GM11168 (cell line): ENCODE measurements at regions not wholly inside any gene's neighbourhood (a gene's known extent, or its start where the extent isn't known, plus 50 kb on each side); places are given as distances from the start of the nearest gene placed in this dataset.

Experiments
- in situ Hi-C: fragments of 300-500 bp; cut with MboI; formaldehyde crosslinking; loops from one replicate; pipeline ENCODE4 v1.12.0; 2022; ENCODE audit warnings: low sequenced_read_pairs; ENCODE audit not compliant: unreplicated experiment

- in situ Hi-C loops = no loop called here
Observed at GRCh38 chr12:18207266-18207665, 54.1 kb upstream of the PIK3C2G start.

GRCh38 chr12:18206198-18206597, 55.1 kb upstream of the PIK3C2G start:
- in situ Hi-C loops = no loop called here

DNA sequence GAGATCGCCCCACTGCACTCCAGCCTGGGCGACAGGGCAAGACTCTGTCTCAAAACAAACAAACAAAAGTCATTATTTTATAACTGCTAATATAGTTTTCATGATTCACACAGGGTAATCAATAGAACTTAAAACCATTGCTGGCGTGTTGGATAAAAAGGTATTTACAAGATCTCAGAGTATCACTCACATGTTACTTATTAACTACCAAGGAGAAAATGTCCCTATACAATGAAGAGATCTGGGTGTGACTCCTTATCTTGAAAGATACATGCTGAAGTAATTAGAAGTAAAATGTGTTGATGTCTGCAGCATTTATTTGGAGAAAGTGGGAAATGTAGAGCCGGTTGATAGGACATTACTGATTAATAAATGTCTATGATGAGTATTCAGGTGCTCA, 57.3 kb upstream of the PIK3C2G start:
- in situ Hi-C loops = no loop called here

DNA sequence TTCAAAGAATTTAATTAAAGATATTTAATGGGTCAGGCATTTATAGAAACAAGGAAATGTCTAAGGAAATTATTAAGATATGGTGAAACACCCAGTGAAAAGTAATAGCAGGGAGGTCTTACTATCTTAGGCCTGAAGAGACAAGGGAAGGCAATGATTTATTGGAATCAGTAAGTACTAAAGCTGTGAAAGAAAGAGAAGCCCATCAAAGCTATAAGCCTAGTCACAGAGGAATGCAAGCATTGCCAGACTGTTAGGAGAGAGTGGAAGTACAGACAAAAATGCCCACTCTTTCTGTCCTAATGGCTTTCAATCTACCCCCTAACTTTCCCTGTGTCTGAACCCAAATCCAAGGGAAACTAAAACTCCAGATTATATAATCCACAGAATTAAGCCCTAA, 69.2 kb upstream of the PIK3C2G start:
- in situ Hi-C loops = no loop called here

DNA sequence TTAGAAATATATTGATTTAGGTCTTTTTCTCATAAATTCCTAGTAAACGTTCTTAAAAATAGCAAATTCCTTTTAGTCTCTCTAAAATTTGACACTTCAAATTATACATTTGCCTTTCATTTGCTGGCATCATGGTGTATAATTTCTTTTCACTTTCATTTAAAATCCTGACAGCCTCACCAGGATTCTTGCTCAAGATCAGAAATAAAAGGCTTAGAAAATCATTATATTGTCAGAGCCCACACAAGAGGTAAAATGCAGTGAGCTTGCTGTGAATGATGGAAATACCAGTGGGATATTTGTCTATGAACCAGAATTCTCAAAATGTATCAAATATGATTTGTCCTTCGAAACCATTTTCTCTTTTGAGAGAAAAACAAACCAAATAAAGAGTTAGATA, 78.2 kb upstream of the PIK3C2G start:
- in situ Hi-C loops = no loop called here

- in situ Hi-C loops = no loop called here
Observed at GRCh38 chr12:18171571-18171970, 81.6 kb upstream of the RERGL start.

GRCh38 chr12:18168016-18168415, 78.0 kb upstream of the RERGL start:
- in situ Hi-C loops = no loop called here

DNA sequence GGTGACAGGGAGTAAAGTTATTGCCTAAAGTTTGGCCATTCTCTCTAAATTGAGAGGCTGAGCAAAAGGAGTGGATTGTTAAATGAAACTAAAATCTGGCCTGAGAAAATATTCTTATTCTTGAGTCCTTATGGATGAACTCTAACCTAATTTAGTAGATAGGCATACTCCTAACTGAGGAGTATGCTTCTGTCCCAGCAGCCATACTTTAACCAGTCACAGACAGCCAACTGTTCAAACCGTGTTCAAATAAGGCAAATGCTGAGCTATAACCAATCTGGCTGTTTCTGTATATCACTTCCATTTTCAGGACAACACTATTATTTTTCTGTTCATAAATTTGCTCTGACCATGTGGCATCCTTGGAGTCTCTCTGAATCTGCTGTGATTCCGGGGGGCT, 75.9 kb upstream of the RERGL start:
- in situ Hi-C loops = no loop called here

DNA sequence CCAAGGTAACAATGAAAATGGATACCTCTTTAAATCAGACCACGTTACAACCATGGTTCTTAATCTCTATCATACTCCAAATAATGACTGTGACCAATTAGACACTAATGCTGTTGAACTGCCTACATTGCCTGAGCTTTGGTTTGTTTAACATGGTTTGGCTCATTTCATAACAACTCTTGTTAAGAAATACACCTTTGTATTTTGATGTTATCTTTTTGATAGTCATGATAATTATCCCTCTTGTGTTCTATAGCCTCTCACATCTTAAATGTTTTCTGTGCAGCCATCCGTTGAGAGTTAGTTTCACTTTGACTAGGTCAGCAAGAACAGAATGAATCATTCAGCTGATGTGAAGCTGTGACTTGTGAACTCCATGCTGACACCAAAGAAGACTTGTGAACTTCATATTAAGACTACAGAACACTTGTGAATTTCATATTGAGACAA, 75.5 kb upstream of the RERGL start:
- in situ Hi-C loops = no loop called here

GRCh38 chr12:18160901-18161300, 70.9 kb upstream of the RERGL start:
- in situ Hi-C loops = no loop called here

GRCh38 chr12:18158774-18159557, 69.0 kb upstream of the RERGL start:
- in situ Hi-C loops = no loop called here

- in situ Hi-C loops = no loop called here
Observed at GRCh38 chr12:18153826-18154225, 63.8 kb upstream of the RERGL start.

GRCh38 chr12:18151036-18151435, 61.0 kb upstream of the RERGL start:
- in situ Hi-C loops = no loop called here

DNA sequence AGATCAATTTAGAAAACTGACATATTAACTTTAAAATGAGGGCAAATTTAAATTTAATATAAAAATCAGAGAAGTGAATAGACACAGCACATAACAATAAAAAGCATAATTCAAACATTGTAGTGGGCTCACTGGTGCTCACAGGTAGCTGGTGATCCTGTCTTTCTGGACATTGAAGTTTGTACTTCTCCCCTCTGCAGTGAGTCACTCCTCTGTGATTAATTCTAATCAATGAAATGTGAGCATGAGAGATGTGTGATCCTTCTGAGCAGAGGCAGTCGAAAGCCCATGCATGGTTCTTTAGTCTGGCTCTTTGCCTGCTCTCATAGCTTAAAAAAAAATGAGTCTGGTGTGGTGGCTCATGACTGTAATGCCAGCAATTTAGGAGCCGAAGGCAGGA, 59.0 kb upstream of the RERGL start:
- in situ Hi-C loops = loop anchor here (25.0 kb wide), 2 partner anchors 188 to 1038 kb away; no protein-coding TSS in a partner anchor

DNA sequence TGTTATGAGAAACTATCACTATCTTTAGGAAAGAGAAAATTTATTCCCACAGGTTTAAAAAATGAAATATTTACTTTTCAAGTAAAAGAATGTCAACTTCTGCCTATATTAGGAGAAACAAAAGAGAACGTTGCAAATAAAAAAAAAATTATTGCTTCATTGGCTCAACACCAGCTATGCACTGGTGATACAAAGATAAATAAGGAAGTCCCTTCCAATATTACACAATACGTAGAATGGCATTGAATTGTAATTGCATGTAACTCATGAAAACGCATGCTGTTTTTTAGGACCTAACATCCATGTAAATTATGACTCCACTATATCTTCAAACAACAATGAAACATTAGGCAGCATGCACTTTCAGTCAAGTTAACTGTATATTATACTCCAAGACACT, 56.4 kb upstream of the RERGL start:
- in situ Hi-C loops = loop anchor here (25.0 kb wide), 2 partner anchors 191 to 1041 kb away; no protein-coding TSS in a partner anchor

DNA sequence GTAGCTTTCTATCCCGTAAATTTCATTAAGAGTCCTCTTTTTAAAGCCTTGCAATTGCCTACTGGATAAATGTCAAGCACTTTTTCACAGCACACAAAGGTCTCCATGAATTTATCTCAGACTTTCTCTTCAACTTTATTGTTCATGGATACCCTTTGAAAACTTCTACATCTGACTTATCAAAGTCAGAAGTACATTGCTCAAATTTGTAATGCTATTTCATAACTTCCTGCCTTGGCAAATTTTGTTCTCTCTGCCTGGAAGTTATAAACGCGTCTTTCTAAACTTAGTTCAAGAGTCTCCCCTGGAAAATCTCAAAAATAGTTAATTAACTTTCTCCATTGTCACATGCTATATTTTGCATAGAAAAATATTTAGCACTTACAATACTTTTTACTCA, 55.9 kb upstream of the RERGL start:
- in situ Hi-C loops = loop anchor here (25.0 kb wide), 2 partner anchors 191 to 1041 kb away; no protein-coding TSS in a partner anchor

GRCh38 chr12:18141048-18141982, 51.3 kb upstream of the RERGL start:
- in situ Hi-C loops = loop anchor here (25.0 kb wide), 2 partner anchors 196 to 1046 kb away; no protein-coding TSS in a partner anchor

DNA sequence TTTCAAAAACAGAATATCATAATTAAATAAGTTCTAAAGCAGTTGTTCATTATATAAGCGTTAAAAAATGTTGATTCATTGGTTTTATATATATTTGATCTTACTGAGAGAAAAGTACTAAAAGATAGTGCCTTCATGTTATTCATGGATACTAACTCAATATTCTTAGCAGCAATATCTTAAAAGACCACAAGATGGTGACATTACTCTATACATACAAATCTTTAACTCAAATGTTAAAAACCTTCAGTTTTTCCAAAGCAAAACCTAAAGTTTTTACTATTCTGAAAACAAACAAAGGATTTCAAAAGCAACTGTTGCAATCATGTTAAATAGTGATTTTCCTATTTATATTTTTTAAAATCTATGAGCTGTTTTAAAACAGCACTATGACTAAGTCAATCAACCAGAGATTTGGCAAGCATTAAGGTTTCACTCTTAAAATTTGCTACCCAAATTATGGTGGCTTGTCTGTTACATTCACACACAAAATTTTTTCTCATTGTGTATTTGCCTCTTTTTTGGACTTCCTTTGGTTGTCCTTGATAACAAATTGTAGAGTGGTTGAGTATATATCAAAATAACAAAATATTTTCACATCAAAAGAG, 50.1 kb upstream of the RERGL start:
- in situ Hi-C loops = loop anchor here (25.0 kb wide), 2 partner anchors 197 to 1047 kb away; no protein-coding TSS in a partner anchor
